CD4-positive, CD25-positive, alpha-beta regulatory T cell (primary cell): ENCODE measurements at regions not wholly inside any gene's neighbourhood (a gene's known extent, or its start where the extent isn't known, plus 50 kb on each side); places are given as distances from the start of the nearest gene placed in this dataset.

Experiments
- ATAC-seq, 2 donors: fragments of 150-1000 bp; cut with Tn5 transposase; one replicate each; pipeline ENCODE4 v1.10.0; 2021; ENCODE audit warnings: low read depth in 2 of 2, moderate number of reproducible peaks in 2 of 2, moderate library complexity in 1 of 2
- DNase-seq, 3 donors: peaks; one replicate each; pipeline versions ENCODE4 v3.0.0 to v3.0.0-alpha.2; 2012 to 2022; ENCODE audit warnings: mixed read lengths in 1 of 3
- H3K27ac ChIP-seq: one replicate; pipeline ENCODE4 v1.7.0; 2013; ENCODE audit warnings: mild to moderate bottlenecking, low read length; ENCODE audit not compliant: insufficient read depth, poor library complexity, severe bottlenecking
- H3K27me3 ChIP-seq: one replicate; pipeline ENCODE4 v1.7.0; 2013; ENCODE audit warnings: low read length; ENCODE audit not compliant: control insufficient read depth, insufficient read depth
- H3K36me3 ChIP-seq: one replicate; pipeline ENCODE4 v1.7.0; 2013; ENCODE audit warnings: mild to moderate bottlenecking, low read length, moderate library complexity; ENCODE audit not compliant: control insufficient read depth, insufficient read depth
- H3K4me1 ChIP-seq: 2 replicates; pipeline ENCODE4 v1.7.0; 2013; ENCODE audit warnings: mild to moderate bottlenecking, low read length; ENCODE audit not compliant: insufficient read depth, control insufficient read depth, poor library complexity, severe bottlenecking
- H3K4me3 ChIP-seq: one replicate; pipeline ENCODE4 v1.7.0; 2013; ENCODE audit warnings: low read depth, mild to moderate bottlenecking, low read length, moderate library complexity
- H3K9me3 ChIP-seq, 2 experiments: 1 replicate in 1 of 2; 2 replicates in 1 of 2; pipeline ENCODE4 v1.7.0; 2013; ENCODE audit warnings: low read length in 2 of 2, mild to moderate bottlenecking in 1 of 2, moderate library complexity in 1 of 2; ENCODE audit not compliant: control insufficient read depth in 2 of 2
- H3K27ac Mint-ChIP-seq, 3 donors: one replicate each; pipeline ENCODE4 v1.8.0; 2020 to 2022; ENCODE audit warnings: mild to moderate bottlenecking in 3 of 3, mixed read lengths in 3 of 3, moderate library complexity in 2 of 3
- H3K27me3 Mint-ChIP-seq: one replicate; pipeline ENCODE4 v1.8.0; 2022; ENCODE audit warnings: mild to moderate bottlenecking, mixed read lengths
- H3K36me3 Mint-ChIP-seq: one replicate; pipeline ENCODE4 v1.8.0; 2020; ENCODE audit warnings: mixed read lengths
- H3K4me1 Mint-ChIP-seq, 4 donors: one replicate each; pipeline ENCODE4 v1.8.0; 2020 to 2022; ENCODE audit warnings: mixed read lengths in 4 of 4, mild to moderate bottlenecking in 1 of 4
- H3K4me3 Mint-ChIP-seq, 4 donors: one replicate each; pipeline ENCODE4 v1.8.0; 2020 to 2022; ENCODE audit warnings: mild to moderate bottlenecking in 4 of 4, mixed read lengths in 4 of 4, moderate library complexity in 3 of 4
- H3K9me3 Mint-ChIP-seq, 7 donors: one replicate each; pipeline ENCODE4 v1.8.0; 2020 to 2022; ENCODE audit warnings: mixed read lengths in 7 of 7, mild to moderate bottlenecking in 3 of 7, moderate library complexity in 2 of 7

DNA sequence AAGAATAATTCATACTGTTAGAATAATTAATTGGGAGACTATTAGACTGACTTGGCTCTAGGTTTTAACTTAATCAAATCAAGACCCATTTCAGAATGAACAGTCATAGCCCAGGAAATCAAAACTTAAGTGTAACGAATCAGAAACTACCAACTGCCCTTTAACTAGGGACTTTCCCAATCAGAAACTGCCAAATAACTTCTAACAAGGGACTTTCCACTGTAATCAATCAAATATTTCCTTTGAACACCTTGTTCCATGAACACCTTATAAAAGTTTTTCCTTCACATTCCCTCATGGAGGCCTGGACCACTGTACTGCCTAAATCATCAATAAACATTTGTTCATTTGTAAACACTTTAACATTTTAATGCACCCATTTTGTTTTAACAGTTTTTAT is 1054.7 kb upstream of the TMPRSS15 start:
- Mint-ChIP-seq H3K27me3 (no peaks in the 10 kb centered on the region), H3K27ac (no peak overlapping the region)

DNA sequence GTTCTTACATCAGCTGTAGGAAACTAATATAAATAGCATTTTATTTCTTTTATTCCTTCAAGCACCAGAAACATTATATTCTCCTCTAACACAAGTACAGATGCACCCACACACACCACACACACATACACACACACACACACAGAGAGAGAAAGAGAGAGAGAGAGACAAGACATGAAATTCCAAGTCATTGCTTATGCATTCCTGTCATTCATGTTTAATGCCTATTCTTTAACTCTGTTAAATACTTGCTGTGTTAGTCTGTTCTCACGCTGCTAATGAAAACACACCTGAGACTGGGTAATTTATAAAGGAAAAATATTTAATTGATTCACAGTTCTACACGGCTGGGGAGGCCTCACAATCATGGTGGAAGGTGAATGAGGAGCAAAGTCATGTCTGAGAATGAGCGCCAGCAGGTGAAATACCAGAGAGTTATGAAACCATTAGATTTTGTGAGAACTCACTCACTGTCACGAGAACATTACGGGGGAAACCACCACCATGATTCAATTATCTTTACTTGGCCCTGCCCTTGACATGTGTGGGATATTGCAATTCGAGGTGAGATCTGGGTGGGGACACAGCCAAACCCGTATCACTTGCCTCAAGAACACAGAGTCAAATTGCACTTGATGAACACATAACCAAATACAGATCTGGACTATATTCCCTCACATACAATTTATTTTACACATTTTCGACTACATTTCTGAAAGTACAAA is 1058.1 kb upstream of the TMPRSS15 start:
- Histone ChIP-seq H3K4me3 (no peak overlapping the region), H3K4me1 (no peaks in the 10 kb centered on the region), H3K27ac (no peak overlapping the region), H3K36me3 (no peaks in the 10 kb centered on the region), H3K27me3 (no peaks in the 10 kb centered on the region), H3K9me3 (peaks cover 0 to 4% of the 10 kb centered on the region in 2 experiments)
- Mint-ChIP-seq H3K27me3 (no peaks in the 10 kb centered on the region), H3K4me1 (peaks cover 0 to 2% (median 0%) of the 10 kb centered on the region in 4 donors), H3K4me3 (no peak overlapping the region), H3K36me3 (no peaks in the 10 kb centered on the region), H3K27ac (peak overlapping the region in 1 of 3 donors; percentile 49), H3K9me3 (peaks cover 4 to 13% (median 9%) of the 10 kb centered on the region in 7 donors)
- DNase-seq (no peak), ATAC-seq (peak in 1 of 2 donors; percentile 34)

More for the DNA sequence above, 1054.7 kb upstream of the TMPRSS15 start:
- Histone ChIP-seq H3K9me3 (peaks cover 0 to 4% of the 10 kb centered on the region in 2 experiments), H3K4me3 (no peak overlapping the region), H3K27me3 (no peaks in the 10 kb centered on the region), H3K27ac (no peak overlapping the region), H3K4me1 (no peaks in the 10 kb centered on the region), H3K36me3 (no peaks in the 10 kb centered on the region)
- H3K4me1 Mint-ChIP-seq, result peaks cover 0 to 2% (median 0%) of the 10 kb centered on the region in 4 donors
- ATAC-seq, result no peak
- DNase-seq, result no peak
- no peak overlapping the region for H3K4me3 Mint-ChIP-seq
- H3K9me3 Mint-ChIP-seq, result peaks cover 4 to 15% (median 10%) of the 10 kb centered on the region in 7 donors
- no peaks in the 10 kb centered on the region for H3K36me3 Mint-ChIP-seq

DNA sequence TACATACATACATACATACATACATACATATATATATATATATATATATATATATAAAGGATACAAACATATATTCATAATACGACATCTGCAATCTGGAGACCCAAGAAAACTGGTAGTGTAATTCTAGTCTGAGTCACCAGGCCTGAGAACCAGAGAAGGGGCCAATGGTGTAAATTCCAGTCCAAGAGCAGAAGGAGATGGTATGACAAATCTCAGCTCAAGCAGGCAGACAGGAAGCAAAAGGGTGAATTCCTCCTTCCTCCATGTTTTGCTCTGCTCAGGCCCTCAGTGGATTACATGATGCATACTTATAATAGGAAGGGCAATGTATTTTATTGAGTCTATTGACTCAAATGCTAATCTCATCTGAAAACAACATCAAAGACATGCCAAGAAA is 1060.4 kb upstream of the TMPRSS15 start:
- H3K27ac ChIP-seq, result no peak overlapping the region
- peaks cover 4 to 8% of the 10 kb centered on the region in 2 experiments for H3K9me3 ChIP-seq
- H3K27me3 Mint-ChIP-seq, result no peaks in the 10 kb centered on the region
- H3K36me3 ChIP-seq, result no peaks in the 10 kb centered on the region
- H3K4me1 Mint-ChIP-seq, result no peaks in the 10 kb centered on the region
- H3K9me3 Mint-ChIP-seq, result peaks cover 2 to 14% (median 5%) of the 10 kb centered on the region in 7 donors
- H3K27me3 ChIP-seq, result no peaks in the 10 kb centered on the region
- no peak overlapping the region for H3K4me3 Mint-ChIP-seq
- DNase-seq (no peak), ATAC-seq (no peak)
- no peak overlapping the region for H3K4me3 ChIP-seq
- no peak overlapping the region for H3K27ac Mint-ChIP-seq
- no peaks in the 10 kb centered on the region for H3K4me1 ChIP-seq
- no peaks in the 10 kb centered on the region for H3K36me3 Mint-ChIP-seq

DNA sequence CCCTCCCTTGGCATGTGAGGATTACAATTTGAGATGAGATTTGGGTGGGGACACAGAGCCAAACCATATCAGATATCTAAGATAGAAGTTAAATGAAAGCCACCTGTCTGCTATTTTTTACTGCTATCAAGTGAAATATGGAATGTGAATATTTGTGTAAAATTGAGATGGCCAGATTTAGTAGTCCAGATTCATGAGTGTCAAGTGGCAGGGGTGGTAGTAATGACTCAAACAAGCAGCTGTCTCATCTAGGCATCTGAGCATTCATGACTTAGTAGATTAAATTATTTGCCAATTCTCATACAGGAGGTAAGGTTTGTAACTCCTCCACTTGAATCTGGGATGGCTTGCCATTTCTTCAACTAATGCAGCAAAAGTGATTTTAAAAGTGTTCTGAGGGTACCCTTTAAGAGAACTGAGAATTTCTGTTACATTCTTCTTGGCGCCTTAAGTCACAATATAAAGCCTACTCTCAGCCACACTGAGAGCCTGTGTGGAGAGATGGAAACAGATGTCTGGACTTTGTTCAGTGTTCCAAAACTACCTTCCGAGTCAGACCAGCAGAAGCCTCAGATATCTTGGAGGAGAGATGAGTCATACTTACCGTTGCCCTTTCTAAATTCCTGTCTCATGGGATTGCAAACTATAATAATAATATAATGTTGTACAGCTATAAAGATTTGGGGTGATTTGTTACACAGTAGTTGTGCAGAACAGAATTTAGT is 1065.6 kb upstream of the TMPRSS15 start:
- no peak overlapping the region for H3K27ac Mint-ChIP-seq
- Histone ChIP-seq H3K36me3 (no peaks in the 10 kb centered on the region), H3K27me3 (no peaks in the 10 kb centered on the region), H3K4me1 (no peaks in the 10 kb centered on the region), H3K27ac (no peak overlapping the region), H3K4me3 (no peak overlapping the region), H3K9me3 (peaks cover 8 to 12% of the 10 kb centered on the region in 2 experiments)
- H3K36me3 Mint-ChIP-seq, result no peaks in the 10 kb centered on the region
- DNase-seq (no peak), ATAC-seq (no peak)
- no peaks in the 10 kb centered on the region for H3K27me3 Mint-ChIP-seq
- H3K4me1 Mint-ChIP-seq, result no peaks in the 10 kb centered on the region
- H3K9me3 Mint-ChIP-seq, result peaks cover 0 to 14% (median 1%) of the 10 kb centered on the region in 7 donors
- no peak overlapping the region for H3K4me3 Mint-ChIP-seq

DNA sequence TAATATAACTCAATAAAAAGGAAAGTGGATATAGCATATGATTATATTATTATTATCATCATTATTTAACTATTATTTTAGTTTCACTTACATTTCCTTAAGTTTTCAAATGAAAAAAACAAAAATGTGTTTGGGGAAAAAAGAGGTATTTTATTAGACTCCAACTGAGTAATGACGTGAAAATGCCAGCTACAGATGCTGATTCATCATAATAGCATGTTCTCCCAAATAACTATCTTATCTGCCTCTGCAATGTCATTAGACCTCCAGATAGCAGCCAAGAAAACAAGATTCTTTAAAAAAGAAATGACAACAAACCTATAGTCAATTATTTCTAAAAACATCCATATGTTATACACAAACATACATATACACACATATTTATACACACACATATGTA is 1071.9 kb upstream of the TMPRSS15 start:
- H3K4me3 Mint-ChIP-seq, result no peak overlapping the region
- no peak overlapping the region for H3K27ac Mint-ChIP-seq
- H3K4me3 ChIP-seq, result no peak overlapping the region
- H3K36me3 ChIP-seq, result no peaks in the 10 kb centered on the region
- H3K36me3 Mint-ChIP-seq, result no peaks in the 10 kb centered on the region
- H3K27me3 Mint-ChIP-seq, result no peaks in the 10 kb centered on the region
- no peaks in the 10 kb centered on the region for H3K27me3 ChIP-seq
- peaks cover 0 to 25% of the 10 kb centered on the region in 2 experiments for H3K9me3 ChIP-seq
- ATAC-seq, result no peak
- no peaks in the 10 kb centered on the region for H3K4me1 ChIP-seq
- H3K4me1 Mint-ChIP-seq, result no peaks in the 10 kb centered on the region
- no peak overlapping the region for H3K27ac ChIP-seq
- no peak for DNase-seq
- peaks cover 2 to 22% (median 5%) of the 10 kb centered on the region in 7 donors for H3K9me3 Mint-ChIP-seq

DNA sequence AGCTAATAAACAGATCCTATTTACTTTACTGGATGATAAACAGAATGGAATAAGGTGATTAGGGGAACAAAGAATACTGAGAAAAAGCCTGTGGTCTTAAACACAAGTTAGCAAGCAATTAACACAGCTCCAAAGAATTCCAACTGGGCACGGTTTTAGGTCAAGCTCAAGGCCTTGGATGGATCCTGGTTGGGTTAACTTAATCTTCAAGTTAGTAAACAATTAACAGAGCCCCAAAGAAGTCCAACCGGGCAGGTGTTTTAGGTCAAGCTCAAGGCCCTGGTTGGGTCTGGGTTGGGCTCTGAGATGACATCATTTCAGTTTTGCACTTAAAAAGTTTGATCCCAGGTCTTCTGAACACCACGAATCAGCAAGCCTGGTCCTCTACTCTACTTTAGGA is 1086.3 kb upstream of the TMPRSS15 start:
- Histone ChIP-seq H3K27ac (no peak overlapping the region), H3K9me3 (peaks cover 9 to 16% of the 10 kb centered on the region in 2 experiments), H3K4me1 (no peaks in the 10 kb centered on the region), H3K27me3 (no peaks in the 10 kb centered on the region), H3K36me3 (no peaks in the 10 kb centered on the region), H3K4me3 (no peak overlapping the region)
- Mint-ChIP-seq H3K36me3 (no peaks in the 10 kb centered on the region), H3K4me3 (no peak overlapping the region), H3K27ac (no peak overlapping the region), H3K27me3 (no peaks in the 10 kb centered on the region), H3K4me1 (no peaks in the 10 kb centered on the region), H3K9me3 (peaks cover 0 to 13% (median 2%) of the 10 kb centered on the region in 7 donors)
- DNase-seq, result no peak
- ATAC-seq, result no peak

DNA sequence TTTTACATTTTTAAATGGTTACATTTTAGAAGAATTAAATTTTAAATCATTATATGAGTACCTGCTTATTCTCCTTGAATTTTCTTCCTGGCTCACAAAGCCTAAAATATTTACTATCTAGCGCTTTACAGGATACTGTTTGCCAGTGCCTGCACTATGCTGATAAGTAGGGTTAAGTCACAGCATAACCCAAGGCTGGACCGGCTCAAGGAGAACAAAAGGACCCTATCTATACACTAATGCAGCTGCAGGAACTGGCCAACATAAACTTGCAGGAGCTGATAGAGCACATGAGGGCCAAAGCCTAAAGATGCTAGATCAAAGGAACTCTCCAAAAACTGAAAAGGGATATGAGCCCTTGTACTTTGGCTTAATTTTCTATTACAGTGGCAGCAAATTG is 1086.9 kb upstream of the TMPRSS15 start:
- Mint-ChIP-seq H3K4me1 (no peaks in the 10 kb centered on the region), H3K36me3 (no peaks in the 10 kb centered on the region), H3K9me3 (peaks cover 0 to 13% (median 2%) of the 10 kb centered on the region in 7 donors), H3K4me3 (no peak overlapping the region), H3K27ac (no peak overlapping the region), H3K27me3 (no peaks in the 10 kb centered on the region)
- no peaks in the 10 kb centered on the region for H3K36me3 ChIP-seq
- no peaks in the 10 kb centered on the region for H3K27me3 ChIP-seq
- no peak overlapping the region for H3K27ac ChIP-seq
- DNase-seq (no peak), ATAC-seq (no peak)
- no peaks in the 10 kb centered on the region for H3K4me1 ChIP-seq
- H3K9me3 ChIP-seq, result peaks cover 11 to 16% of the 10 kb centered on the region in 2 experiments
- H3K4me3 ChIP-seq, result no peak overlapping the region
